ENCODE measurements at regions not wholly inside any gene's neighbourhood (a gene's known extent, or its start where the extent isn't known, plus 50 kb on each side); places are given as distances from the start of the nearest gene placed in this dataset.

GRCh38 chr1:229993060-229993459 is 74.0 kb upstream of the GALNT2 start:
- TF ChIP-seq GATA2 (IDR thresholded peaks at IDR 0.05; ENCODE audit: low read depth, low read length) (no peak), GATA3 (IDR thresholded peaks at IDR 0.05; ENCODE audit: low read depth, low read length) (no peak)
